Transverse colon (tissue), 4 donors: ENCODE measurements at regions not wholly inside any gene's neighbourhood (a gene's known extent, or its start where the extent isn't known, plus 50 kb on each side); places are given as distances from the start of the nearest gene placed in this dataset.

Experiments
- DNase-seq: peaks from one replicate; pipeline ENCODE4 v3.0.0-alpha.2; 2019
- H3K27ac ChIP-seq, 4 donors: fragments of 200-600 bp; sonication (generic); 2 replicates each; pipeline ENCODE4 v1.5.1; 2016 to 2018; ENCODE audit warnings: inconsistent platforms in 4 of 4
- H3K27me3 ChIP-seq: fragments of 200-600 bp; sonication (generic); 2 replicates; pipeline ENCODE4 v1.5.1; 2017; ENCODE audit warnings: inconsistent platforms
- H3K36me3 ChIP-seq, 4 donors: fragments of 200-600 bp; sonication (generic); 2 replicates each; pipeline ENCODE4 v1.5.1; 2017 to 2019; ENCODE audit warnings: inconsistent platforms in 4 of 4
- H3K4me1 ChIP-seq, 4 donors: fragments of 200-600 bp; sonication (generic); 2 replicates each; pipeline ENCODE4 v1.5.1; 2017 to 2020; ENCODE audit warnings: inconsistent platforms in 4 of 4
- H3K4me3 ChIP-seq, 4 donors: fragments of 200-600 bp; sonication (generic); 1 replicate in 1 of 4; 2 replicates in 3 of 4; pipeline versions ENCODE4 v1.5.1 to v1.6.1; 2017 to 2019; ENCODE audit warnings: inconsistent platforms in 4 of 4
- H3K9me3 ChIP-seq, 2 donors: fragments of 200-600 bp; sonication (generic); 2 replicates each; pipeline ENCODE4 v1.5.1; 2017 to 2019; ENCODE audit warnings: inconsistent platforms in 2 of 2
- CTCF ChIP-seq, 5 experiments: fragments of 200-600 bp in 3 of 5; fragments of 450-650 bp in 2 of 5; sonication (generic) in 3 of 5; IDR thresholded peaks; 1 replicate in 2 of 5; 2 replicates in 3 of 5; pipeline ENCODE4 v1.5.1; 2016 to 2017; ENCODE audit warnings: antibody characterized with exemption in 5 of 5, inconsistent platforms in 3 of 5, mild to moderate bottlenecking in 2 of 5, moderate library complexity in 1 of 5
- EP300 ChIP-seq: sonication (generic); formaldehyde crosslinking; IDR thresholded peaks from one replicate; pipeline ENCODE4 v1.6.1; 2017; ENCODE audit warnings: antibody characterized with exemption, low read depth
- POLR2A ChIP-seq: fragments of 450-650 bp; IDR thresholded peaks from one replicate; pipeline ENCODE4 v1.6.1; 2016; ENCODE audit warnings: antibody characterized with exemption, mild to moderate bottlenecking, moderate library complexity
- POLR2AphosphoS5 ChIP-seq, 3 donors: sonication (generic); formaldehyde crosslinking; IDR thresholded peaks; one replicate each; pipeline ENCODE4 v1.6.1; 2016; ENCODE audit warnings: antibody characterized with exemption in 3 of 3
- WGBS, 2 donors: methylation state at CpG; one replicate each; pipeline ENCODE4 v1.1.5; 2018; ENCODE audit warnings: low coverage in 1 of 2; 5-methylcytosine and 5-hydroxymethylcytosine counted together
- in situ Hi-C, 4 donors: fragments of 200-750 bp; cut with MboI; loops; one replicate each; pipeline versions ENCODE4 v1.15.0 to v1.15.1; 2017; ENCODE audit warnings: low sequenced_read_pairs in 3 of 4, low pct_ligation_motif_present in 1 of 4, low pct_unique_long_range_greater_than_20kb in 1 of 4
- intact Hi-C: fragments of 100-400 bp; cut with DNase I; formaldehyde crosslinking; loops from one replicate; pipeline ENCODE4 v1.15.1; 2023; ENCODE audit warnings: low total_unique reads

- in situ Hi-C loops, result no loop called here
These were observed 1504.2 kb downstream of the EFNB2 start for GRCh38 chr13:105031306-105031705.

GRCh38 chr13:105030851-105031250 lies 1504.6 kb downstream of the EFNB2 start:
- Histone ChIP-seq H3K4me3 (no peak overlapping the region), H3K27ac (no peak overlapping the region), H3K36me3 (no peaks in the 10 kb centered on the region), H3K4me1 (no peaks in the 10 kb centered on the region), H3K27me3 (no peaks in the 10 kb centered on the region), H3K9me3 (no peaks in the 10 kb centered on the region)
- intact Hi-C loops, result no loop called here
- DNase-seq, result no peak
- TF ChIP-seq CTCF (IDR thresholded peaks at IDR 0.05) (no peak), POLR2AphosphoS5 (IDR thresholded peaks at IDR 0.05) (no peak), POLR2A (no peak), EP300 (no peak)
- in situ Hi-C loops, result no loop called here
- 80 to 92% methylated on average over 1 to 3 of the region's 3 CpGs for WGBS, 2 donors

More at GRCh38 chr13:105031306-105031705, 1504.2 kb downstream of the EFNB2 start:
- no peak for DNase-seq
- H3K9me3 ChIP-seq, result no peaks in the 10 kb centered on the region
- no peaks in the 10 kb centered on the region for H3K4me1 ChIP-seq
- intact Hi-C loops, result no loop called here
- H3K4me3 ChIP-seq, result no peak overlapping the region
- no peaks in the 10 kb centered on the region for H3K27me3 ChIP-seq
- no peak overlapping the region for H3K27ac ChIP-seq
- 81% methylated on average over 5 of the region's 5 CpGs; no CpG with 5 or more reads in 1 of the 2 donors for WGBS, 2 donors
- TF ChIP-seq CTCF (IDR thresholded peaks at IDR 0.05) (no peak), EP300 (no peak), POLR2AphosphoS5 (IDR thresholded peaks at IDR 0.05) (no peak)
- H3K36me3 ChIP-seq, result no peaks in the 10 kb centered on the region

GRCh38 chr13:105019073-105019472 lies 1516.4 kb downstream of the EFNB2 start:
- no peak for DNase-seq
- intact Hi-C loops, result no loop called here
- Histone ChIP-seq H3K4me1 (no peaks in the 10 kb centered on the region), H3K27me3 (no peaks in the 10 kb centered on the region), H3K4me3 (no peak overlapping the region), H3K27ac (no peak overlapping the region), H3K9me3 (no peaks in the 10 kb centered on the region), H3K36me3 (no peaks in the 10 kb centered on the region)
- 93 to 94% methylated on average over 8 of the region's 8 CpGs for WGBS, 2 donors
- TF ChIP-seq POLR2AphosphoS5 (IDR thresholded peaks at IDR 0.05), result no peak
- TF ChIP-seq EP300, result no peak
- TF ChIP-seq POLR2A, result no peak
- no peak for TF ChIP-seq CTCF (IDR thresholded peaks at IDR 0.05)
- in situ Hi-C loops, result no loop called here

GRCh38 chr13:105016266-105016665 lies 1519.2 kb downstream of the EFNB2 start:
- no peak for DNase-seq
- Histone ChIP-seq H3K4me1 (no peaks in the 10 kb centered on the region), H3K4me3 (no peak overlapping the region), H3K36me3 (no peaks in the 10 kb centered on the region), H3K27me3 (no peaks in the 10 kb centered on the region), H3K9me3 (no peaks in the 10 kb centered on the region), H3K27ac (no peak overlapping the region)
- TF ChIP-seq POLR2AphosphoS5 (IDR thresholded peaks at IDR 0.05), result no peak
- intact Hi-C loops, result no loop called here
- 26 to 33% methylated on average over 4 of the region's 4 CpGs for WGBS, 2 donors
- in situ Hi-C loops, result no loop called here

GRCh38 chr13:105008604-105009003 lies 1526.9 kb downstream of the EFNB2 start:
- H3K4me3 ChIP-seq, result no peak overlapping the region
- no peak for DNase-seq
- WGBS, 2 donors, result 90 to 95% methylated on average over 4 to 5 of the region's 5 CpGs
- H3K36me3 ChIP-seq, result no peaks in the 10 kb centered on the region
- H3K4me1 ChIP-seq, result no peaks in the 10 kb centered on the region
- in situ Hi-C loops, result no loop called here
- H3K27ac ChIP-seq, result no peak overlapping the region
- intact Hi-C loops, result no loop called here
- H3K9me3 ChIP-seq, result no peaks in the 10 kb centered on the region
- no peak for TF ChIP-seq EP300
- TF ChIP-seq POLR2A, result no peak
- no peak for TF ChIP-seq CTCF (IDR thresholded peaks at IDR 0.05)
- TF ChIP-seq POLR2AphosphoS5 (IDR thresholded peaks at IDR 0.05), result no peak
- H3K27me3 ChIP-seq, result no peaks in the 10 kb centered on the region
